GM19238 (cell line): ENCODE measurements at regions not wholly inside any gene's neighbourhood (a gene's known extent, or its start where the extent isn't known, plus 50 kb on each side); places are given as distances from the start of the nearest gene placed in this dataset.
"Not testable (repeated sequence)": the region's sequence is repeated elsewhere in the genome, so short reads cannot be mapped to it uniquely, and the experiment has no call there.

Experiments
- DNase-seq: peaks from one replicate; pipeline ENCODE4 v3.0.0; 2011; ENCODE audit warnings: low spot score; ENCODE audit not compliant: insufficient read length

DNA sequence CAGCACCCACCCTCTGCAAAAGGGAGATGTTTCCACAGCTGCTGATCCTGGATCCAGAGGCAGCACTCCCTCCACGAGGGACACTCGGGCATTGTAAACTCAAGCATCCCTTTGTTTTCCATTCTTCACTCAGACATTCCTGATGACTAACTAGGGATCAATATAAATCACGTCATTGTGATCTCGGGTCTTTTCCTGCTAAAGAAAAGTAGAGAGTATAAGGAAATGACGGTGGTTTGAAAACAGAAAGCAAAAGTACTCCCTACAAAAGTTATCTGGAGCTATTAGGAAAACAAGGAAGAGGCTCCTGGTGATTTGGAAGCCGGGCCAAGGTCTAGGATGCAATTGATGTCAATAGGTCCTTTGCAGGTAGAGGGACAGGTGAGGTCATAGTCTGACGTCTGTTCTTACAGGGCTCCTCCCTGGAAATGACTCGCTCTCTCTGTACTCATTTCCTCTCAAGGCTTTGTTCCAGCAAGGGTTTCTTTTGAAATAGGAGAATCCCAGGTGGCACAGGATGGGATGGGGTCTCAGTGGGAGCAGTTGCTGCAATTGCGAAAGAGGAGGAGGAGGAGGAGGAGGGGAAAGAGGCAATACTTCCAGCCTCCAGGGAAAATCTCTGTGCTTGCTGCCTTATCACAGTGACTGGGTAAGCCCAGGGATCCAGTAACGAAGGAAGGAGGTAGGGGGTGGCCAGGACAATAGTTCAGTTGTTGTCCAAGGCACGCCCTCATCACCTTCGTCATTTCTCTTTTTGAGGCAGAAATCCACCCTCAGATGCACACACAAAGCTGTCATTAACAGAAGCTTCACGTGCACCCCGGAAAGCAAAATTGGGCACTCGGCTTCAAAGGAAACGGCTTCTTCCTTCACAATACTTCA is 222.8 kb downstream of the LY86 start:
- DNase-seq, result no peak

DNA sequence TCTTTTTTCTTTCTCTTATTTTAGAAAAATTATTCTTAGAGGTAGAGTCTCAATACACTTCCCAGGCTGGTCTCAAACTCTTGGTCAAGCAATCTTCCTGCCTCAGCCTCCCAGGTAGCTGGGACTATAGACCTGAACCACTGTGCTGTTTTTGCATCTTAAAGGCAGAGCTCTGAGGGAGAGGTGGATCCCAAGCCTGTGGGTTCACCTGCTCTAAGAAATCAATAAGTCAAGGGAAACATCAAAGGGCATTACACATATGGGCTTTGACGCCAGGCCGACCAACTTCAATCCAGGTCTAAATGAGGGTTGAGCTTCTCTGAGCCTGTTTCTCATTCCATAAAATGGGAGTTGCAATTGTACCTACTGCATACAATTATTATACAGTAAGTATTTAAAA is 223.9 kb downstream of the LY86 start:
- no peak for DNase-seq

DNA sequence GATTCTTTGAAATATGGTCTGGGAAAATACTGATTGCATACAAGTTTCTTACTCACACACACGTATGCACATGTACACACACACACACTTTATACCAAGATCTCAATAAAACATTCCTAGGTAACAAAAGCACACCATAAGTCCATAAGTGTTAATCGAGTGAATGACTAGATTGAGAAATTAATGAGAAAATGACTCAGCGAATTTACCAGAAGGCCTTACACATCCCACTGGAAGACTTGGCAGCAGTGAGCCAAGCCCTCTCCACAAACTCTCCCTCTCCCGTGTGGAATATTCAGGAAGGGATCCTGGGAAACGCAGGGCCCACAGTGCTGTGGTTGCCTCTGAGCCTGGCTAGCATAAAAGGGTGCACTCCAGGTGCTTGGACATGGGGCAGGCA is 227.2 kb downstream of the LY86 start:
- DNase-seq, result no peak

DNA sequence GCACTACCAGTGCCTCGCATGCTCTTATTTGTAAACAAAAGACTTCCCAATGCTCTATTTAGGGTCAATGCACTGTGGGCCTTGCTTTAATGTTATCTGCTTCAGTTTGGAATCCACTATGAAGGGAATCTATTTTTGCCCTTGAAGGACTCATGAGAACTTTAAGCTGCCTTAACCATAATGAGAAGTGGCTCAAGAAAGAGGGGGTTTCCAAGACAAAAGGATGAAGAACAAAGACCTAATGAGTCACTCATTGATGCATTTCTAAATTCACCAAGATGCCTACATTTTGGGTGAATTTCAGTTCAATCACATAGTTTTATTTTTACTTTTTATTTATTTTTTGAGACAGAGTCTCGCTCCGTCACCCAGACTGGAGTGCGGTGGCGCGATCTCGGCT is 228.2 kb downstream of the LY86 start:
- no peak for DNase-seq

DNA sequence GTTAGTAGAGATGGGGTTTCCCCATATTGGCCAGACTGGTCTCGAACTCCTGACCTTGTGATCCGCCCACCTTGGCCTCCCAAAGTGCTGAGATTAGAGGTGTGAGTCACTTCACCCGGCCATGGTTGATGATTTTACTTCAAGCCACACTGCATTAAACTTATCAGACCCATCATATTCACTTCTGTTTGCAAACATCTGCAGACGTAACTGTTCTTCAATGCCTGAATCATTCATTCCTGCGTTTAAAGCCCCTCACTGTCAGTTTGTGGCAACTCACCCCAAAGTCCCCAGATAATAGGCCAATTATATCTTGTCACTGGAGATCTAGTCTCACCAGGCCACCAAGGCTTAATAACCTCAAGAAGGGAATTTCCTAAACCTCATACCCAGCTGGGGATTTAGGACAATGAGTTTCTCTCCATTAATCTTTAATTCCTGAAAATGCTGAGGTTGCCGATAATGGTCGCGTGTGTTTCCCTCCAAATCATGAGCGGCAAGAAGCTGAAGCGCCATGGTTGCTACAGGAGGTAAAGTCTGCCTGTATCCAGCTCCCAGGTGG is 229.6 kb downstream of the LY86 start:
- DNase-seq, result no peak

- DNase-seq, result no peak
Measured at GRCh38 chr6:6820641-6821238, 232.2 kb downstream of the LY86 start.

GRCh38 chr6:6821639-6822261 is 233.2 kb downstream of the LY86 start:
- no peak for DNase-seq

- no peak for DNase-seq
Measured at GRCh38 chr6:6823030-6823429, 234.5 kb downstream of the LY86 start.

- DNase-seq, result no peak
Measured at GRCh38 chr6:6823568-6824224, 235.2 kb downstream of the LY86 start.

- no peak for DNase-seq
Measured at GRCh38 chr6:6824381-6824780, 235.9 kb downstream of the LY86 start.

DNA sequence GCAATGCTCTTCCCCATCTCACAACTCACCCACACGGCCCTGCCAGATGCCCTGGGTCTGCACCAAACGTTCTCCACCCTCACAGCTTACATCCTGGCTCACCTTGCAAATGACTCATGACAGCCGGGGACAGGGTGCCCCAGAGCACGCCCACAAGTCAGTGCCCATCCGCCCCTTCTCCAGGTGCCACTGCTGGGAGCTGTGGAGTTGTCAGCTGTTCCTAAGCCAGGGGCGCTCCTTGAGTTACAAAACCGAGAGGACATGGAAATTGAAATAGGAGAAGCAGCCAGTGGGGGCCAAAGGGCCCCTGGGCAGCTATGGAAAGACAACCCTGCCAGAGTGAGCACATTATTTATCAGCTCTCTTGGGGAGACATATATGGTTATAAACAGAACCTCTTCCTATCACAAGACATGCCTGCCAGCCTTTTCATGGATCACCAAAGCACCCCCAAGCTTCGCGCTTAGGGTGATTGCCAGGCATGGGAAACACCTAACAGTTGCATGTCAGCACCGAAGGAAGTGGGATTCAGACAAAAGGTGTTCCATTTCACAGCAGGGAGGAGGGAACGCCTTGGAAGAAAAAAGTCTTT is 236.8 kb downstream of the LY86 start:
- DNase-seq, result no peak

DNA sequence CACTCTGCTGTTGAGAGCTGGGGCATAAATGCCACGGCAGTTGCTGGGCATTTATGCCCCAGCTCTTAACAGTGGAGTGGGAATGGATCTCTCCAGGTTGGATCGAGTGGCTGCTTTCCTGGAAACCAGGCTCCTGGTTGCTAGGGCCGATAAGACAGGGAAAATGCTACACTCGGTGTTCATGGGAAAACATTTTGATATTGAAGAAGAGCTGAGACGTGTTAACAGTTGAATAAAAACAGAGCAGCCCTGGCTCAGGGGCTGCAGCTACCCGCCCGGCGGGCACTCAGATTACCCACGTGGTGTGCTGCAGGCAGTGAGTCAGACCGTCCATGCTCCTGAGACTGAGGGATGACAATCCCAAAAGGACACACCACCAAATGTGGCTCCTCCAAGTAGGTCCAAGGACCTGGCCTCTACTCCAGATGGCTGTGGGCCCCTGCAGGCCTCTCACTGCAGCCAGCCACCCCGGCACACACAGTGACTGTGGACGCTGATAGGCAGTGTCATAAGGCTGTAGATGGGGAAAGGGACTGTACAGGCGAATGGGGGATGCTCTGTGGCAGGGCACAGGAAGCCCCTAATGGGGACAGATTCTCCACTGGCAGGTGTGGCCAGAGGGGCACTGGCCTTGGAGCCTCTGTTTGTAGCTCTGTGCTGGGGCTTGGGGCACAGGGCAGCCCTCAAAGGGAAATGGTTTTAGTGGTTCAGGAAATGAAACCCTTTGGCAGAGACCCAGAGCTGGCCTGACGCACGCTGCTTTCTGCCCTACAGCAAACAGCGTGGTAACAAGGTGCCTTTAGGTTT is 237.8 kb downstream of the LY86 start:
- DNase-seq, result peak; percentile 39

GRCh38 chr6:6826961-6827360 is 238.4 kb downstream of the LY86 start:
- DNase-seq, result no peak

DNA sequence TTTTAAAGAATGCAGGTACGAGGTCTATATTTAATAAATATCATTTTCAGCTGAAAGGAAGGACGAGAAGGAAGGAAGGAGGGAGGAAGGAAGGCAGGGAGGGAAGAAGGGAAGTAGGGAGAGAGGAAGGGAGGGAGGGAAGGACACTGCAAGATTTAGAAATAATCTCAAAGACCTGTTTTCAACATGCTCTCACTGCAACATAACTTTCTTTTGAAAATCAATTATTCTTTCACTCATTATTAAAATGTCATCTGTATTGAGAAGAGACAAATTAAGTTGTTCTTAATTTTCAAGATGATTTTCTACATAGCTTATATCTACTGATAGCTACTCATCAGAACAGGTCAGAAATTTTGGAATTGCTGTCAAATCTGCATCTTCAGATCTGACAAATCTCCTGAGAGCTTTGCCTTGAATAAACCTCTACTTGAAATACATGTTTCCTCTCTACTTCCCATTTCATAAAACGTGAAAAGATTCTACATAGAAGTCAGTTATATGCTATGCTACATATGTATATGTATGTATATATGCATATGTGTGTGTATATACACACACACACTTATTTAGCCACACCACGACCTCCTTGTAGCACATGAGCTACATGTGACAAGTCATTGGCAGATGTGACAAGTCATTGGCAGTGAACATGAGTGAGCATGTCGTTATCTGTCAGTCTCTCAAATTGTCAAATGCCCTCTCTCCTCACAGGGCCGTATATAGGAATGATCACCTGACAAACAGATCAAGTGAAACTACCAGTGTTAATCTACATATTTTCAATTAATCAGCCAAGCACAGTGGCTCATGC is 241.6 kb downstream of the LY86 start:
- no peak for DNase-seq

DNA sequence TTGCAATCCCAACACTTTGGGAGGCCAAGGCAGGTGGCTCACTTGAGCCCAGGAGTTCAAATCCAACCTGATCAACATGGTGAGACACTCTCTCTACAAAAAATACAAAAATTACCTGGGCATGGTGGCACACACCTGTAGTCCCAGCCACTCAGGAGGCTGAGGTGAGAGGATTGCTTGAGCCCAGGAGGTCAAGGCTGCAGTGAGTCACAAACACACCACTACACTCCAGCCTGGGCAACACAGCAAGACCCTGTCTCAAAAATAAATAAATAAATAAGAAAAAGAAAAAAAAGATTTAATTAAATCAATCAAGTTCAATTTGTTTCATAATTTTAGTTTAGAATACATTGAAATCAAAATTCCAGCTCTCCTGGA is 242.2 kb downstream of the LY86 start:
- not testable (repeated sequence) for DNase-seq

DNA sequence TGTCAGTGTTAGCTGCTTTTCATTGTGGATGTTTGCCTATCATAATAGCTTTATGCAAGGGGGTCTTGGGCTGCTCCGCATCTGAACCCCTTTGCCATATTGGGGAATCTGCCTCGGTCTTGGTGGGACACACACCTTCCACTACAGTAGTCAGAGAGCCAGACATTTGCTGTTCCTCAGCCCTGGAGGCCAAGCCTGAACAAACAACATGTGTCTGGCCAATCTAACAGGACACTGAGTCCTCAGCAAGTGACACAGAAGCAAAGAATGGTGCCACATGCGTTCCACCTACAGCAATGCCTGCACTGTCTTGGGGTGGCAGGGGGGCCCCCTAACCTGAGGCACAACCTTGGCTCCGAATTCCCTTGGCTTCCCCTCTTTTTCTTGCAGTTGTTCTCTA is 243.9 kb downstream of the LY86 start:
- no peak for DNase-seq

DNA sequence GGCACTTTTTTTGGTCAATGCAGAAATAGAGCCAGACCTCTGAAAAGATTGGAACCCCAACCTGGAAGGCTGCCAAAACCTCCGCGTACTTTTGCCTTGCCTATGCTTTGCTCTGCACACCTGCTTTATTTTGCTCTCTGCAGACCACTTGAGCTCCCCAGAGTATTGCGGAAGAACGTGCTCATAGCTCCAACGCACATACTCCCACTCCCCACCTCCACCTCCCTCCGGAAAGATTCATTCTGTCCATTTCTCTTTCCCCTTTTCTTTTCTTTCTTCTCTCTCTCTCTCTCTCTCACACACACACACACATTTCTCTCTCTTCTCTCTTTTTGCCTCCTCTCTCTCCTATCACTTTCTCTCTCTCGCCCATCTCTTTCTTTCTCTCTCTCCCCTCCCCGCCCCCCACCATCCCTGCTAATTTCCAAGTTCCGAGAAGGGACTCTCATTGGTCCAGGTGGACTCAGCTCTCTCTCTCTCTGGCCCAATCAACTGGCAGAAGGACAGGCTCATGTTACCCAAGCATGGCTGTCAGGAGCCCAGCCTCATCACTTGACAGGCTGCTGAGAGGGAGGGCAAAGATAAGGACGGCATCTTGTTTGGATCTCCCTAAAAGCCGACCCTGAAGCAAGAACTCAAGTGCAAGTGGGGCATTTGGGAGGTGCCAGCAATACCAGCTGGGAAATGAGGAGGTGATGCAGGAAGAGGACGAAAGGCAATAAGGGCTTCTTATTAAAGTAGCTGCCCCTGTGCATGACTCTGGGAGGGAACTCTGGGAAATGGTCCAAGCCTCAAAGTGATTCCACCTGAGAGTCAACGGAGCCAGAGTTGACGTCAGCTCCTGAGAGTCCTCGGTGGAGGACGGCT is 246.1 kb downstream of the LY86 start:
- no peak for DNase-seq

- DNase-seq, result no peak
Measured at GRCh38 chr6:6835223-6835503, 246.6 kb downstream of the LY86 start.
